ENCODE measurements at regions not wholly inside any gene's neighbourhood (a gene's known extent, or its start where the extent isn't known, plus 50 kb on each side); places are given as distances from the start of the nearest gene placed in this dataset.

- no peak for TF ChIP-seq CBX2 (IDR thresholded peaks at IDR 0.05; ENCODE audit: borderline replicate concordance, low read depth)
- TF ChIP-seq REST (IDR thresholded peaks at IDR 0.05), result no peak
- no peak for TF ChIP-seq BHLHE40 (IDR thresholded peaks at IDR 0.05; ENCODE audit: low read depth, low read length)
- TF ChIP-seq RAD21 (conservative IDR thresholded peaks at IDR 0.05 in 1 of 2, IDR thresholded peaks at IDR 0.05 in 1 of 2), result no peak
Measured at GRCh38 chr4:149048451-149049143, 606.4 kb upstream of the NR3C2 start (continued).

GRCh38 chr4:149047368-149047767 is 605.2 kb upstream of the NR3C2 start:
- H3K9me3 ChIP-seq, result no peaks in the 10 kb centered on the region
- DNase-seq (ENCODE audit: low read depth in 1 of 2, low spot score in 1 of 2) (no peak), ATAC-seq (no peak), FAIRE-seq (no peak)
- no peak overlapping the region for H3K27ac ChIP-seq
- H3K4me1 ChIP-seq, result no peaks in the 10 kb centered on the region
- CTCF ChIA-PET, result no interaction called here
- POLR2A ChIA-PET, result no interaction called here
- TF ChIP-seq ELK1 (IDR thresholded peaks at IDR 0.05; ENCODE audit: low read depth, low read length), result no peak
- TF ChIP-seq RFX5 (IDR thresholded peaks at IDR 0.05), result no peak
- TF ChIP-seq EP300 (IDR thresholded peaks at IDR 0.05), result no peak
- no peak for TF ChIP-seq HMGXB4 (CRISPR knock-in tag; IDR thresholded peaks at IDR 0.05; ENCODE audit: borderline replicate concordance)
- no peak for TF ChIP-seq USF2 (IDR thresholded peaks at IDR 0.05)
- TF ChIP-seq HOXA7 (CRISPR knock-in tag; IDR thresholded peaks at IDR 0.05), result no peak
- TF ChIP-seq FOSL2 (IDR thresholded peaks at IDR 0.05), result no peak
- no peak for TF ChIP-seq FOSL2 (CRISPR knock-in tag; IDR thresholded peaks at IDR 0.05)
- no peak for TF ChIP-seq MAZ (IDR thresholded peaks at IDR 0.05; ENCODE audit: borderline replicate concordance, low read depth, low read length)
- no peak for TF ChIP-seq HEYL (CRISPR knock-in tag; IDR thresholded peaks at IDR 0.05)
- no peak for TF ChIP-seq HES2 (IDR thresholded peaks at IDR 0.05)
- no peak for TF ChIP-seq CBX2 (IDR thresholded peaks at IDR 0.05; ENCODE audit: borderline replicate concordance, low read depth)
- no peak for TF ChIP-seq CBX8 (IDR thresholded peaks at IDR 0.05)
- TF ChIP-seq HOXB5 (CRISPR knock-in tag; IDR thresholded peaks at IDR 0.05), result no peak
- no peak for TF ChIP-seq CHD4 (IDR thresholded peaks at IDR 0.05; ENCODE audit: borderline replicate concordance)
- no peak for TF ChIP-seq E2F6 (IDR thresholded peaks at IDR 0.05; ENCODE audit: borderline replicate concordance, low read depth)
- TF ChIP-seq CEBPB (IDR thresholded peaks at IDR 0.05), result no peak
- H3K4me3 ChIP-seq, result no peak overlapping the region
- H3K4me2 ChIP-seq, result no peak overlapping the region
- WGBS (ENCODE audit: missing lambda C conversion rate), result 23% methylated on average over 2 of the region's 2 CpGs
